Cardiac septum (tissue), 1 donor: ENCODE measurements at regions not wholly inside any gene's neighbourhood (a gene's known extent, or its start where the extent isn't known, plus 50 kb on each side); places are given as distances from the start of the nearest gene placed in this dataset.

Source experiments
- DNase-seq: peaks from one replicate; pipeline ENCODE4 v3.0.0-alpha.2; 2020; ENCODE audit warnings: low spot score
- intact Hi-C: fragments of 100-400 bp; cut with DNase I; formaldehyde crosslinking; loops from one replicate; pipeline ENCODE4 v1.14.0; 2022
- donor health status: DM: no; HTN: no; CAD: no.

GRCh38 chr13:107091428-107091827 lies 523.5 kb upstream of the ARGLU1 start:
- intact Hi-C loops = no loop called here
- no peak for DNase-seq

GRCh38 chr13:107088061-107088460 lies 520.1 kb upstream of the ARGLU1 start:
- intact Hi-C loops = no loop called here
- no peak for DNase-seq

GRCh38 chr13:107079423-107080049 lies 511.6 kb upstream of the ARGLU1 start:
- DNase-seq = no peak
- intact Hi-C loops = no loop called here

- DNase-seq = no peak
- intact Hi-C loops = no loop called here
These were observed 510.4 kb upstream of the ARGLU1 start for GRCh38 chr13:107078229-107078765.

GRCh38 chr13:107076801-107077200 lies 508.9 kb upstream of the ARGLU1 start:
- DNase-seq = no peak
- intact Hi-C loops = no loop called here

- no peak for DNase-seq
- intact Hi-C loops = no loop called here
These were observed 507.6 kb upstream of the ARGLU1 start for GRCh38 chr13:107075576-107075975.

- intact Hi-C loops = no loop called here
- DNase-seq = no peak
These were observed 502.9 kb upstream of the ARGLU1 start for GRCh38 chr13:107070792-107071191.

- DNase-seq = no peak
- intact Hi-C loops = no loop called here
These were observed 501.3 kb upstream of the ARGLU1 start for GRCh38 chr13:107069108-107069776.

- intact Hi-C loops = no loop called here
These were observed 499.4 kb upstream of the ARGLU1 start for GRCh38 chr13:107067381-107067780.

GRCh38 chr13:107066355-107066754 lies 498.4 kb upstream of the ARGLU1 start:
- intact Hi-C loops = no loop called here
- DNase-seq = no peak

More at GRCh38 chr13:107067381-107067780, 499.4 kb upstream of the ARGLU1 start:
- DNase-seq = no peak

GRCh38 chr13:107065036-107065435 lies 497.1 kb upstream of the ARGLU1 start:
- intact Hi-C loops = no loop called here
- DNase-seq = no peak

GRCh38 chr13:107057028-107057631 lies 489.2 kb upstream of the ARGLU1 start:
- intact Hi-C loops = no loop called here
- DNase-seq = no peak

- no peak for DNase-seq
- intact Hi-C loops = no loop called here
These were observed 475.4 kb upstream of the ARGLU1 start for GRCh38 chr13:107043021-107043956.

GRCh38 chr13:107035778-107036177 lies 467.8 kb upstream of the ARGLU1 start:
- no peak for DNase-seq
- intact Hi-C loops = no loop called here

- intact Hi-C loops = no loop called here
- DNase-seq = no peak
These were observed 467.2 kb upstream of the ARGLU1 start for GRCh38 chr13:107035186-107035585.

GRCh38 chr13:107034236-107034872 lies 466.4 kb upstream of the ARGLU1 start:
- intact Hi-C loops = no loop called here
- DNase-seq = no peak

GRCh38 chr13:107031716-107032115 lies 463.8 kb upstream of the ARGLU1 start:
- no peak for DNase-seq
- intact Hi-C loops = no loop called here

GRCh38 chr13:107028751-107029150 lies 460.8 kb upstream of the ARGLU1 start:
- intact Hi-C loops = no loop called here
- DNase-seq = no peak

- intact Hi-C loops = no loop called here
- peak; percentile 74 for DNase-seq
These were observed 458.1 kb upstream of the ARGLU1 start for GRCh38 chr13:107025991-107026390.
